WTC11 (cell line): ENCODE measurements at regions not wholly inside any gene's neighbourhood (a gene's known extent, or its start where the extent isn't known, plus 50 kb on each side); places are given as distances from the start of the nearest gene placed in this dataset.

Experiments used
- ATAC-seq: fragments of 200-7000 bp; cut with Tn5 transposase; 2 replicates; pipeline ENCODE4 v1.10.0; 2021; ENCODE audit warnings: mild to moderate bottlenecking, moderate library complexity
- CTCF ChIA-PET: fragments of 300-600 bp; sonication (Branson Sonifier 250); formaldehyde crosslinking; loops from one replicate; lab custom pipeline; 2021; ENCODE audit warnings: antibody characterized with exemption; lab: Charles Lee
- POLR2A ChIA-PET: fragments of 350-600 bp; sonication (Branson Sonifier 250); formaldehyde crosslinking; loops from one replicate; lab custom pipeline; 2021; ENCODE audit warnings: antibody characterized with exemption; lab: Charles Lee
- DNase-seq: peaks from one replicate; pipeline ENCODE4 v3.0.0; 2021; ENCODE audit warnings: low spot score
- H3K27ac Mint-ChIP-seq: 2 replicates; pipeline ENCODE4 v1.8.0; 2021; ENCODE audit warnings: mixed read lengths
- H3K27me3 Mint-ChIP-seq: 2 replicates; pipeline ENCODE4 v1.8.0; 2021; ENCODE audit warnings: low read depth, mild to moderate bottlenecking, moderate library complexity, mixed read lengths
- H3K36me3 Mint-ChIP-seq: 2 replicates; pipeline ENCODE4 v1.8.0; 2021; ENCODE audit warnings: mixed read lengths
- H3K4me1 Mint-ChIP-seq: 2 replicates; pipeline ENCODE4 v1.8.0; 2022; ENCODE audit warnings: mixed read lengths
- H3K4me3 Mint-ChIP-seq: 2 replicates; pipeline ENCODE4 v1.8.0; 2021; ENCODE audit warnings: mild to moderate bottlenecking, moderate library complexity, mixed read lengths
- H3K9me3 Mint-ChIP-seq: 2 replicates; pipeline ENCODE4 v1.8.0; 2021; ENCODE audit warnings: mixed read lengths
- ATF2 ChIP-seq: sonication (generic); formaldehyde crosslinking; IDR thresholded peaks from 2 replicates; pipeline ENCODE4 v1.8.1; 2022; ENCODE audit warnings: low read depth, missing genetic modification reagents, borderline replicate concordance
- ELF4 ChIP-seq: sonication (generic); formaldehyde crosslinking; IDR thresholded peaks from 2 replicates; pipeline ENCODE4 v1.8.1; 2022; ENCODE audit warnings: low read depth, mild to moderate bottlenecking, moderate library complexity, missing genetic modification reagents
- FOXJ3 ChIP-seq: sonication (generic); formaldehyde crosslinking; IDR thresholded peaks from 2 replicates; pipeline ENCODE4 v1.9.0; 2021; ENCODE audit warnings: missing genetic modification reagents, mild to moderate bottlenecking, borderline replicate concordance
- HMGXB4 ChIP-seq: sonication (generic); formaldehyde crosslinking; IDR thresholded peaks from 2 replicates; pipeline ENCODE4 v1.8.1; 2023; ENCODE audit warnings: mild to moderate bottlenecking, moderate library complexity, missing genetic modification reagents
- OVOL2 ChIP-seq: fragments of 250-450 bp; sonication (Bioruptor Pico); IDR thresholded peaks from 2 replicates; pipeline ENCODE4 v1.9.0; 2021; ENCODE audit warnings: mild to moderate bottlenecking, borderline replicate concordance
- RELA ChIP-seq: sonication (generic); formaldehyde crosslinking; IDR thresholded peaks from 2 replicates; pipeline ENCODE4 v1.8.1; 2022; ENCODE audit warnings: missing genetic modification reagents, mild to moderate bottlenecking, borderline replicate concordance
- RORB ChIP-seq: fragments of 250-450 bp; sonication (Bioruptor Pico); IDR thresholded peaks from 2 replicates; pipeline ENCODE4 v1.9.0; 2021; ENCODE audit warnings: mild to moderate bottlenecking
- STAT6 ChIP-seq: sonication (generic); formaldehyde crosslinking; conservative IDR thresholded peaks from 2 replicates; pipeline ENCODE4 v1.8.1; 2023; ENCODE audit warnings: mild to moderate bottlenecking, low read depth, missing genetic modification reagents, moderate library complexity
- TCF7 ChIP-seq: sonication (generic); formaldehyde crosslinking; IDR thresholded peaks from 2 replicates; pipeline ENCODE4 v1.8.0; 2022; ENCODE audit warnings: mild to moderate bottlenecking, low read depth, missing genetic modification reagents, moderate library complexity
- ZNF121 ChIP-seq: sonication (generic); formaldehyde crosslinking; IDR thresholded peaks from 2 replicates; pipeline ENCODE4 v1.8.0; 2023; ENCODE audit warnings: missing genetic modification reagents
- ZNF138 ChIP-seq: sonication (generic); formaldehyde crosslinking; conservative IDR thresholded peaks from 2 replicates; pipeline ENCODE4 v1.8.1; 2022; ENCODE audit warnings: mild to moderate bottlenecking, moderate library complexity, missing genetic modification reagents
- ZNF512 ChIP-seq: sonication (generic); formaldehyde crosslinking; IDR thresholded peaks from 2 replicates; pipeline ENCODE4 v1.8.1; 2022; ENCODE audit warnings: missing genetic modification reagents, borderline replicate concordance
- TF ChIP-seq, protein P1 (sequence below): sonication (generic); formaldehyde crosslinking; IDR thresholded peaks from 2 replicates; pipeline ENCODE4 v1.8.1; 2023; ENCODE audit warnings: mild to moderate bottlenecking, missing genetic modification reagents, moderate library complexity
- TF ChIP-seq, protein P2 (sequence below): sonication (generic); formaldehyde crosslinking; IDR thresholded peaks from 2 replicates; pipeline ENCODE4 v1.8.1; 2023; ENCODE audit warnings: mild to moderate bottlenecking, missing genetic modification reagents
- TF ChIP-seq, protein P3 (sequence below): sonication (generic); formaldehyde crosslinking; IDR thresholded peaks from 2 replicates; pipeline ENCODE4 v1.8.1; 2023; ENCODE audit warnings: mild to moderate bottlenecking, missing genetic modification reagents, moderate library complexity
- TF ChIP-seq, protein P4 (sequence below): sonication (generic); formaldehyde crosslinking; IDR thresholded peaks from 2 replicates; pipeline ENCODE4 v1.8.1; 2022; ENCODE audit warnings: mild to moderate bottlenecking, moderate library complexity, missing genetic modification reagents
- TF ChIP-seq, protein P5 (sequence below): fragments of 200-600 bp; IDR thresholded peaks from 2 replicates; pipeline ENCODE4 v1.8.0; 2022; ENCODE audit warnings: antibody characterized with exemption
- TF ChIP-seq, protein P6 (sequence below): sonication (generic); formaldehyde crosslinking; conservative IDR thresholded peaks from 2 replicates; pipeline ENCODE4 v1.8.1; 2022; ENCODE audit warnings: mild to moderate bottlenecking, missing genetic modification reagents

DNA sequence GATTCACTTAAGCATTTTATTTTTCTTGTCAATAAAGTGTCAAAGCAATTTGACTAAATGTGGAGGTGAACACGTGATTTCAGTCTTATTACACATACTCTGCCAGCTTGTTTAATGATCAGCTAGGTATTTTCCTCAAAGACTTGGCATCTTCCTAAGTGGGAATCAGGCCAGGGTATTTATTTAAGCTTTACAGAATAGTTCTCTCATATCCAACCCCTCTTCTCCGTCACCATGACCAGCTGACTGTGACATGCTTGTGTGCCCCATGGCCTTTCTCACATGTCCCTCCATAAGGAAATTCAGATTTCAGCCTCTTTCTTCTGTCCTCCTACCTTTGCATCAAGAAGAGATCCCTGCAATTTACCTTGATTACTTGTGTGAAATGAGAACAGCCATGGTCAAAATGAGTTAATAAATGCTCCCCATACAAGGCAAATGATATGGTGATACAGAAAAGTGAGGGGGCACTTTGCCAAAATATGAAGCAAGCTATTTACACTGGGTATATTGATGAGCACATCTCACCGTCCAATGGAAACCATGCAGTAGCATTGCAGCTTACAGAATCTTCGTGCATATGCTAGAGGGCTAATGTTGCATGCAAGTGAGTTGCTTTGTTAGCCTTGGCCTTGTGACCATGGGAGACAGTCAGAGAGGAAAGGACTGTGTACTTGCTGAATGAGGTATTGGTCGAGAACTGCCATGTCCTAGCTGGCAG lies 202.2 kb downstream of the RNF152 start:
- TF ChIP-seq HMGXB4 (CRISPR knock-in tag), result no peak
- TF ChIP-seq ZNF121 (CRISPR knock-in tag), result no peak
- no peak for TF ChIP-seq ELF4
- TF ChIP-seq, protein P1, sequence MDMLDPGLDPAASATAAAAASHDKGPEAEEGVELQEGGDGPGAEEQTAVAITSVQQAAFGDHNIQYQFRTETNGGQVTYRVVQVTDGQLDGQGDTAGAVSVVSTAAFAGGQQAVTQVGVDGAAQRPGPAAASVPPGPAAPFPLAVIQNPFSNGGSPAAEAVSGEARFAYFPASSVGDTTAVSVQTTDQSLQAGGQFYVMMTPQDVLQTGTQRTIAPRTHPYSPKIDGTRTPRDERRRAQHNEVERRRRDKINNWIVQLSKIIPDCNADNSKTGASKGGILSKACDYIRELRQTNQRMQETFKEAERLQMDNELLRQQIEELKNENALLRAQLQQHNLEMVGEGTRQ (CRISPR knock-in tag), result no peak
- TF ChIP-seq, protein P2, sequence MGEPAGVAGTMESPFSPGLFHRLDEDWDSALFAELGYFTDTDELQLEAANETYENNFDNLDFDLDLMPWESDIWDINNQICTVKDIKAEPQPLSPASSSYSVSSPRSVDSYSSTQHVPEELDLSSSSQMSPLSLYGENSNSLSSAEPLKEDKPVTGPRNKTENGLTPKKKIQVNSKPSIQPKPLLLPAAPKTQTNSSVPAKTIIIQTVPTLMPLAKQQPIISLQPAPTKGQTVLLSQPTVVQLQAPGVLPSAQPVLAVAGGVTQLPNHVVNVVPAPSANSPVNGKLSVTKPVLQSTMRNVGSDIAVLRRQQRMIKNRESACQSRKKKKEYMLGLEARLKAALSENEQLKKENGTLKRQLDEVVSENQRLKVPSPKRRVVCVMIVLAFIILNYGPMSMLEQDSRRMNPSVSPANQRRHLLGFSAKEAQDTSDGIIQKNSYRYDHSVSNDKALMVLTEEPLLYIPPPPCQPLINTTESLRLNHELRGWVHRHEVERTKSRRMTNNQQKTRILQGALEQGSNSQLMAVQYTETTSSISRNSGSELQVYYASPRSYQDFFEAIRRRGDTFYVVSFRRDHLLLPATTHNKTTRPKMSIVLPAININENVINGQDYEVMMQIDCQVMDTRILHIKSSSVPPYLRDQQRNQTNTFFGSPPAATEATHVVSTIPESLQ (CRISPR knock-in tag), result no peak
- no peak for TF ChIP-seq STAT6 (CRISPR knock-in tag)
- TF ChIP-seq, protein P3, sequence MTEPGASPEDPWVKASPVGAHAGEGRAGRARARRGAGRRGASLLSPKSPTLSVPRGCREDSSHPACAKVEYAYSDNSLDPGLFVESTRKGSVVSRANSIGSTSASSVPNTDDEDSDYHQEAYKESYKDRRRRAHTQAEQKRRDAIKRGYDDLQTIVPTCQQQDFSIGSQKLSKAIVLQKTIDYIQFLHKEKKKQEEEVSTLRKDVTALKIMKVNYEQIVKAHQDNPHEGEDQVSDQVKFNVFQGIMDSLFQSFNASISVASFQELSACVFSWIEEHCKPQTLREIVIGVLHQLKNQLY, result no peak
- TF ChIP-seq, protein P4, sequence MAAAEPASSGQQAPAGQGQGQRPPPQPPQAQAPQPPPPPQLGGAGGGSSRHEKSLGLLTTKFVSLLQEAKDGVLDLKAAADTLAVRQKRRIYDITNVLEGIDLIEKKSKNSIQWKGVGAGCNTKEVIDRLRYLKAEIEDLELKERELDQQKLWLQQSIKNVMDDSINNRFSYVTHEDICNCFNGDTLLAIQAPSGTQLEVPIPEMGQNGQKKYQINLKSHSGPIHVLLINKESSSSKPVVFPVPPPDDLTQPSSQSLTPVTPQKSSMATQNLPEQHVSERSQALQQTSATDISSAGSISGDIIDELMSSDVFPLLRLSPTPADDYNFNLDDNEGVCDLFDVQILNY (CRISPR knock-in tag), result no peak
- peaks cover 19% of the 10 kb centered on the region for H3K4me1 Mint-ChIP-seq
- peaks cover 12% of the 10 kb centered on the region for H3K9me3 Mint-ChIP-seq
- H3K36me3 Mint-ChIP-seq, result peaks cover 4% of the 10 kb centered on the region; the same call in 1 of the 2 replicates
- ChIA-PET CTCF (interaction anchor here (0.8 kb wide), 1 partner anchor 210 kb away, joined by 3 read pairs; no protein-coding TSS in a partner anchor), POLR2A (no interaction called here)
- no peak overlapping the region for H3K4me3 Mint-ChIP-seq
- no peaks in the 10 kb centered on the region for H3K27me3 Mint-ChIP-seq
- H3K27ac Mint-ChIP-seq, result no peak overlapping the region
- DNase-seq (no peak), ATAC-seq (no peak)

DNA sequence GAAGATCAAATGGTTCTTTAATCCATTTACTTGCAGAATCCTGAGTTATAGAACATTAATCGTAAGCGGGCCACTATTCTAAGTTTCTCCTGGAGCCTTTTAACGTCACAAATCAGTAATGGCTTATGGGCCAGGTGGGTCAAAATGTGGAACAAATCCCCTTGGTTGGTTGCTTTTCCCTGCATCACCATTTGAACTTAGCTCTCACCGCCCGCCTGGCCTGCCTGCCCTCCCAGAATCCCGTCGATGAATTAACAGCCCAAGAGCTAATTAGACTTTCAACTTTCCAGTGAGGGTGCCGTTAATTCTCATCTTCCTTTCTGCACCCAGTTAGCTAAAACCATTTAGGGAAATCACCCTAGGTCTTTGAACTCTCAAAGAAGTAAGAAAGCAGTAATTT lies 205.5 kb downstream of the RNF152 start:
- no peak for DNase-seq
- no peak for TF ChIP-seq OVOL2 (CRISPR knock-in tag)
- TF ChIP-seq, protein P5, sequence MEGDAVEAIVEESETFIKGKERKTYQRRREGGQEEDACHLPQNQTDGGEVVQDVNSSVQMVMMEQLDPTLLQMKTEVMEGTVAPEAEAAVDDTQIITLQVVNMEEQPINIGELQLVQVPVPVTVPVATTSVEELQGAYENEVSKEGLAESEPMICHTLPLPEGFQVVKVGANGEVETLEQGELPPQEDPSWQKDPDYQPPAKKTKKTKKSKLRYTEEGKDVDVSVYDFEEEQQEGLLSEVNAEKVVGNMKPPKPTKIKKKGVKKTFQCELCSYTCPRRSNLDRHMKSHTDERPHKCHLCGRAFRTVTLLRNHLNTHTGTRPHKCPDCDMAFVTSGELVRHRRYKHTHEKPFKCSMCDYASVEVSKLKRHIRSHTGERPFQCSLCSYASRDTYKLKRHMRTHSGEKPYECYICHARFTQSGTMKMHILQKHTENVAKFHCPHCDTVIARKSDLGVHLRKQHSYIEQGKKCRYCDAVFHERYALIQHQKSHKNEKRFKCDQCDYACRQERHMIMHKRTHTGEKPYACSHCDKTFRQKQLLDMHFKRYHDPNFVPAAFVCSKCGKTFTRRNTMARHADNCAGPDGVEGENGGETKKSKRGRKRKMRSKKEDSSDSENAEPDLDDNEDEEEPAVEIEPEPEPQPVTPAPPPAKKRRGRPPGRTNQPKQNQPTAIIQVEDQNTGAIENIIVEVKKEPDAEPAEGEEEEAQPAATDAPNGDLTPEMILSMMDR, result no peak
- TF ChIP-seq FOXJ3, result no peak
- no peak for TF ChIP-seq RELA (CRISPR knock-in tag)
- TF ChIP-seq TCF7, result no peak
- no peak for TF ChIP-seq ZNF121 (CRISPR knock-in tag)
- no peak for TF ChIP-seq RORB (CRISPR knock-in tag)
- TF ChIP-seq ZNF138, result no peak
- TF ChIP-seq, protein P6, sequence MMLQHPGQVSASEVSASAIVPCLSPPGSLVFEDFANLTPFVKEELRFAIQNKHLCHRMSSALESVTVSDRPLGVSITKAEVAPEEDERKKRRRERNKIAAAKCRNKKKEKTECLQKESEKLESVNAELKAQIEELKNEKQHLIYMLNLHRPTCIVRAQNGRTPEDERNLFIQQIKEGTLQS, result no peak
- TF ChIP-seq ZNF512 (CRISPR knock-in tag), result no peak
- TF ChIP-seq ATF2, result no peak

More for the DNA sequence above, 205.5 kb downstream of the RNF152 start:
- Mint-ChIP-seq H3K9me3 (0 out of 2 replicates have a peak, but pooled peaks cover 4% of the 10 kb centered on the region), H3K36me3 (no peaks in the 10 kb centered on the region), H3K27ac (no peak overlapping the region), H3K27me3 (no peaks in the 10 kb centered on the region), H3K4me1 (peaks cover 28% of the 10 kb centered on the region), H3K4me3 (no peak overlapping the region)
- no peak for ATAC-seq
- ChIA-PET CTCF (no interaction called here), POLR2A (no interaction called here)
